ENCODE measurements at regions not wholly inside any gene's neighbourhood (a gene's known extent, or its start where the extent isn't known, plus 50 kb on each side); places are given as distances from the start of the nearest gene placed in this dataset.
"Not testable (repeated sequence)": the region's sequence is repeated elsewhere in the genome, so short reads cannot be mapped to it uniquely, and the experiment has no call there.

GRCh38 chr2:48229063-48229462, 85.4 kb upstream of the FOXN2 start:
- H3K27ac ChIP-seq (ENCODE audit: low read length) = no peak overlapping the region
- Mint-ChIP-seq H3K27me3 (ENCODE audit: low read depth in 2 of 2) (no peaks in the 10 kb centered on the region), H3K9me3 (no peaks in the 10 kb centered on the region), H3K4me1 (peaks cover 22 to 23% of the 10 kb centered on the region in 2 donors), H3K4me3 (no peak overlapping the region), H3K27ac (no peak overlapping the region), H3K36me3 (no peaks in the 10 kb centered on the region)
- no peak overlapping the region for H3K4me3 ChIP-seq (ENCODE audit: low read length)
- no peaks in the 10 kb centered on the region for H3K27me3 ChIP-seq (ENCODE audit: control insufficient read depth, insufficient read depth, low read length)
- DNase-seq (no peak), ATAC-seq (no peak)
- H3K9me3 ChIP-seq (ENCODE audit: control insufficient read depth, insufficient read depth, low read length) = no peaks in the 10 kb centered on the region
- no peaks in the 10 kb centered on the region for H3K36me3 ChIP-seq (ENCODE audit: control insufficient read depth, insufficient read depth, low read length)
- no peak for TF ChIP-seq CTCF (IDR thresholded peaks at IDR 0.05)
- intact Hi-C loops (cut with micrococcal nuclease) = no loop called here
- H3K4me1 ChIP-seq (ENCODE audit: control insufficient read depth, insufficient read depth, low read length) = peaks cover 12% of the 10 kb centered on the region
- 93% methylated on average over 5 of the region's 5 CpGs for WGBS (ENCODE audit: insufficient coverage)

- intact Hi-C loops (cut with micrococcal nuclease) = no loop called here
- H3K4me3 Mint-ChIP-seq = no peak overlapping the region
- no peak overlapping the region for H3K27ac Mint-ChIP-seq
- DNase-seq = no peak
- H3K9me3 Mint-ChIP-seq = no peaks in the 10 kb centered on the region
- no peak for TF ChIP-seq CTCF (IDR thresholded peaks at IDR 0.05)
- peaks cover 22 to 23% of the 10 kb centered on the region in 2 donors for H3K4me1 Mint-ChIP-seq
- 100% methylated on average over 3 of the region's 3 CpGs for WGBS (ENCODE audit: insufficient coverage)
- H3K36me3 Mint-ChIP-seq = no peaks in the 10 kb centered on the region
- Histone ChIP-seq H3K27ac (ENCODE audit: low read length) (no peak overlapping the region), H3K27me3 (ENCODE audit: control insufficient read depth, insufficient read depth, low read length) (no peaks in the 10 kb centered on the region), H3K4me3 (ENCODE audit: low read length) (no peak overlapping the region), H3K36me3 (ENCODE audit: control insufficient read depth, insufficient read depth, low read length) (no peaks in the 10 kb centered on the region), H3K9me3 (ENCODE audit: control insufficient read depth, insufficient read depth, low read length) (no peaks in the 10 kb centered on the region), H3K4me1 (ENCODE audit: control insufficient read depth, insufficient read depth, low read length) (peaks cover 12% of the 10 kb centered on the region)
- H3K27me3 Mint-ChIP-seq (ENCODE audit: low read depth in 2 of 2) = no peaks in the 10 kb centered on the region
- ATAC-seq = no peak
Observed at GRCh38 chr2:48230834-48231233, 83.6 kb upstream of the FOXN2 start.

GRCh38 chr2:48232351-48232750, 82.1 kb upstream of the FOXN2 start:
- H3K9me3 ChIP-seq (ENCODE audit: control insufficient read depth, insufficient read depth, low read length) = no peaks in the 10 kb centered on the region
- ATAC-seq = no peak
- H3K4me3 Mint-ChIP-seq = no peak overlapping the region
- H3K27me3 Mint-ChIP-seq (ENCODE audit: low read depth in 2 of 2) = no peaks in the 10 kb centered on the region
- H3K27ac ChIP-seq (ENCODE audit: low read length) = no peak overlapping the region
- H3K36me3 ChIP-seq (ENCODE audit: control insufficient read depth, insufficient read depth, low read length) = no peaks in the 10 kb centered on the region
- no peaks in the 10 kb centered on the region for H3K36me3 Mint-ChIP-seq
- over 99% methylated on average over 5 of the region's 6 CpGs for WGBS (ENCODE audit: insufficient coverage)
- H3K9me3 Mint-ChIP-seq = no peaks in the 10 kb centered on the region
- no peak overlapping the region for H3K27ac Mint-ChIP-seq
- H3K4me1 Mint-ChIP-seq = peaks cover 20% of the 10 kb centered on the region in 2 donors
- no peaks in the 10 kb centered on the region for H3K27me3 ChIP-seq (ENCODE audit: control insufficient read depth, insufficient read depth, low read length)
- intact Hi-C loops (cut with micrococcal nuclease) = no loop called here
- no peak overlapping the region for H3K4me3 ChIP-seq (ENCODE audit: low read length)
- peaks cover 12% of the 10 kb centered on the region for H3K4me1 ChIP-seq (ENCODE audit: control insufficient read depth, insufficient read depth, low read length)
- DNase-seq = no peak
- TF ChIP-seq CTCF (IDR thresholded peaks at IDR 0.05) = no peak

- H3K27me3 ChIP-seq (ENCODE audit: control insufficient read depth, insufficient read depth, low read length) = no peaks in the 10 kb centered on the region
- Mint-ChIP-seq H3K4me3 (no peak overlapping the region), H3K27me3 (ENCODE audit: low read depth in 2 of 2) (no peaks in the 10 kb centered on the region), H3K27ac (no peak overlapping the region), H3K36me3 (no peaks in the 10 kb centered on the region), H3K9me3 (no peaks in the 10 kb centered on the region), H3K4me1 (peaks cover 14 to 15% of the 10 kb centered on the region in 2 donors)
- no peaks in the 10 kb centered on the region for H3K36me3 ChIP-seq (ENCODE audit: control insufficient read depth, insufficient read depth, low read length)
- H3K4me1 ChIP-seq (ENCODE audit: control insufficient read depth, insufficient read depth, low read length) = peaks cover 12% of the 10 kb centered on the region
- H3K27ac ChIP-seq (ENCODE audit: low read length) = no peak overlapping the region
- no peak for TF ChIP-seq CTCF (IDR thresholded peaks at IDR 0.05)
- ATAC-seq (no peak), DNase-seq (no peak)
- WGBS (ENCODE audit: insufficient coverage) = 80% methylated on average over 1 of the region's 1 CpG
- H3K4me3 ChIP-seq (ENCODE audit: low read length) = no peak overlapping the region
- intact Hi-C loops (cut with micrococcal nuclease) = no loop called here
- H3K9me3 ChIP-seq (ENCODE audit: control insufficient read depth, insufficient read depth, low read length) = no peaks in the 10 kb centered on the region
Observed at GRCh38 chr2:48233005-48233404, 81.5 kb upstream of the FOXN2 start.

- H3K4me1 ChIP-seq (ENCODE audit: control insufficient read depth, insufficient read depth, low read length); intact Hi-C loops (cut with micrococcal nuclease); DNase-seq; H3K9me3 ChIP-seq (ENCODE audit: control insufficient read depth, insufficient read depth, low read length); H3K27me3 ChIP-seq (ENCODE audit: control insufficient read depth, insufficient read depth, low read length); H3K4me1 Mint-ChIP-seq; H3K27ac Mint-ChIP-seq; H3K27me3 Mint-ChIP-seq (ENCODE audit: low read depth in 2 of 2); H3K36me3 ChIP-seq (ENCODE audit: control insufficient read depth, insufficient read depth, low read length); H3K9me3 Mint-ChIP-seq; H3K36me3 Mint-ChIP-seq; H3K4me3 ChIP-seq (ENCODE audit: low read length); H3K27ac ChIP-seq (ENCODE audit: low read length); H3K4me3 Mint-ChIP-seq; ATAC-seq: not testable (repeated sequence)
- 100% methylated on average over 2 of the region's 5 CpGs for WGBS (ENCODE audit: insufficient coverage)
Observed at GRCh38 chr2:48233824-48234223, 80.7 kb upstream of the FOXN2 start.

Measured in natural killer cell (primary cell).